ENCODE measurements at regions not wholly inside any gene's neighbourhood (a gene's known extent, or its start where the extent isn't known, plus 50 kb on each side); places are given as distances from the start of the nearest gene placed in this dataset.

DNA sequence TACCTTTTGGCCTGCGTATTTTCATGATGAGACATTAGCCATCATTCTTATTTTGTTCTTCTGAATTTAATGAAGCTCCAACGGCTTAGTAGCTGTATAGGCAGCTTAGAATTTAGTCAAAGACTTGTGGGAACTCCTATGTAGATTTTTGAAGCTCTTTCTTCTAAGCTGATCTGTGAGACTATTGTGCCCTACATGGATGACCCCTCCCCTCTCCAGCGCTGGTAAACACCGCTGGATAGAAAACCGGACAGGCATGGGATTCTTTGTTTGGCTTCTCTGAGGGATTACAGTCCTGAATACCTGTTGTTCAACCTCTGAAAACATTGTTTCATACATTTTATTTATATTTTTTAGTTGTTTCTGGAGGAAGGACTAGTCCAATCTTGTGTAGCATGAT lies 1353.4 kb downstream of the GRIK2 start:
- H3K9me3 ChIP-seq, result peaks cover 0 to 2% (median 0%) of the 10 kb centered on the region in 4 donors
- H3K27me3 ChIP-seq, result no peaks in the 10 kb centered on the region
- intact Hi-C loops (cut with DNase I; ENCODE audit: low total_unique reads), result no loop called here
- H3K4me1 ChIP-seq, result no peaks in the 10 kb centered on the region
- H3K36me3 ChIP-seq, result no peaks in the 10 kb centered on the region
- no peak for DNase-seq
- whole genome bisulfite sequencing, 5 donors, result 72 to 86% (median 75%) methylated on average over 5 of the region's 5 CpGs
- no peak for TF ChIP-seq EP300 (IDR thresholded peaks at IDR 0.05)
- no peak for TF ChIP-seq POLR2AphosphoS5 (IDR thresholded peaks at IDR 0.05)
- TF ChIP-seq, protein P1, sequence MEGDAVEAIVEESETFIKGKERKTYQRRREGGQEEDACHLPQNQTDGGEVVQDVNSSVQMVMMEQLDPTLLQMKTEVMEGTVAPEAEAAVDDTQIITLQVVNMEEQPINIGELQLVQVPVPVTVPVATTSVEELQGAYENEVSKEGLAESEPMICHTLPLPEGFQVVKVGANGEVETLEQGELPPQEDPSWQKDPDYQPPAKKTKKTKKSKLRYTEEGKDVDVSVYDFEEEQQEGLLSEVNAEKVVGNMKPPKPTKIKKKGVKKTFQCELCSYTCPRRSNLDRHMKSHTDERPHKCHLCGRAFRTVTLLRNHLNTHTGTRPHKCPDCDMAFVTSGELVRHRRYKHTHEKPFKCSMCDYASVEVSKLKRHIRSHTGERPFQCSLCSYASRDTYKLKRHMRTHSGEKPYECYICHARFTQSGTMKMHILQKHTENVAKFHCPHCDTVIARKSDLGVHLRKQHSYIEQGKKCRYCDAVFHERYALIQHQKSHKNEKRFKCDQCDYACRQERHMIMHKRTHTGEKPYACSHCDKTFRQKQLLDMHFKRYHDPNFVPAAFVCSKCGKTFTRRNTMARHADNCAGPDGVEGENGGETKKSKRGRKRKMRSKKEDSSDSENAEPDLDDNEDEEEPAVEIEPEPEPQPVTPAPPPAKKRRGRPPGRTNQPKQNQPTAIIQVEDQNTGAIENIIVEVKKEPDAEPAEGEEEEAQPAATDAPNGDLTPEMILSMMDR (IDR thresholded peaks at IDR 0.05), result no peak
- TF ChIP-seq POLR2A (IDR thresholded peaks at IDR 0.05), result no peak
- no peak overlapping the region for H3K27ac ChIP-seq
- no peak overlapping the region for H3K4me3 ChIP-seq

DNA sequence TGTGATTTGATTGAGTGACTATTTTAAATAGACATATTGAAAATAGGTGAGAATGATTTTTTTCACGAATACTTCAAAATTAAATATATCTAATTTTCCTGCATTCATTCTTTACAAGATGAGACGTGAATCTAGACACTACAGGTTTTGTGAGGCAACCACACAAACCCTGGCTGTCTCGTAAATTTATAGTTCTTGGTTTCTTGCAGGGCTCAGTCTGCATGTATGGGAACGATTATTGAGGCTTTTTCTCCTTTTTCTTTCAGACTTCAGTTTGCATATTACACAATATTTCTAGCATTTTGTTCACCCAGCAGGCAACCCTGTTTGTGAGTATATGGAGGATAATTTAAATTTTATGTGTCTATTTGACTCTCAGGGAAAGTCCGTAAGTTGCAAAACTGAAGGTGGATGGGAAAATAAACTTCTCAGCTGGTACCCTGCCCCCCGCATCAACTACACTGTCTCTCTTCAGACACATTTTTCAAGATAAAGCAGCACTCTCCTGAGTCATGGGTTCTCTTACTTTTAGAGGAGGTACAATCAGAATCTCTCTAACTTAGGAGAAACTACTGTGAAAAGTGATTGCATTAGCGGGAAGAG lies 1349.3 kb downstream of the GRIK2 start:
- H3K27ac ChIP-seq, result no peak overlapping the region
- intact Hi-C loops (cut with DNase I; ENCODE audit: low total_unique reads), result no loop called here
- H3K36me3 ChIP-seq, result no peaks in the 10 kb centered on the region
- DNase-seq, result no peak
- TF ChIP-seq, protein P1 (IDR thresholded peaks at IDR 0.05), result no peak
- TF ChIP-seq POLR2AphosphoS5 (IDR thresholded peaks at IDR 0.05) (no peak), POLR2A (IDR thresholded peaks at IDR 0.05) (no peak), EP300 (IDR thresholded peaks at IDR 0.05) (no peak)
- no peaks in the 10 kb centered on the region for H3K27me3 ChIP-seq
- no peaks in the 10 kb centered on the region for H3K9me3 ChIP-seq
- H3K4me1 ChIP-seq, result no peaks in the 10 kb centered on the region
- WGBS, 5 donors, result 46 to 59% (median 55%) methylated on average over 7 of the region's 7 CpGs
- H3K4me3 ChIP-seq, result no peak overlapping the region

DNA sequence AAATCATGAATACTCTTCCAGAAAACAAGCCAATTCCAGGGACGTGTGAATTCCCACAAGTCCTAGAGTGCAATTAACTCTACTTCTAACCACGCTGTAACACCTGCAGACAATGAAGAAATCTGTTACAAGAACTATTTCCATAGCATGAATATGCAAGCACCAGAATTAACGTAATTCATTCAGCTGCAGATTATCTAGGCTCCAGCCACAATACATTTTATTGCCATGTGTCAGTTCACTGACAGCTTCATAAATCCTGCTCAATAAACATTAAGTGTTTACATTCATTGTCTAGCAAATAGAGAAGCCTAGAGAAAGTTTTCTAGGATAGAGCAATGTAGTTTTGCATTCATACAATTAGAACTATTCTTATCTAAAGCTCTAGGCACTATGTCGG lies 1348.5 kb downstream of the GRIK2 start:
- H3K4me3 ChIP-seq, result no peak overlapping the region
- H3K36me3 ChIP-seq, result no peaks in the 10 kb centered on the region
- TF ChIP-seq, protein P1 (IDR thresholded peaks at IDR 0.05), result no peak
- TF ChIP-seq POLR2A (IDR thresholded peaks at IDR 0.05), result no peak
- intact Hi-C loops (cut with DNase I; ENCODE audit: low total_unique reads), result no loop called here
- WGBS, 5 donors, result 17 to 31% (median 27%) methylated on average over 4 of the region's 4 CpGs
- H3K27ac ChIP-seq, result no peak overlapping the region
- H3K27me3 ChIP-seq, result no peaks in the 10 kb centered on the region
- no peak for DNase-seq
- H3K4me1 ChIP-seq, result no peaks in the 10 kb centered on the region
- no peaks in the 10 kb centered on the region for H3K9me3 ChIP-seq

DNA sequence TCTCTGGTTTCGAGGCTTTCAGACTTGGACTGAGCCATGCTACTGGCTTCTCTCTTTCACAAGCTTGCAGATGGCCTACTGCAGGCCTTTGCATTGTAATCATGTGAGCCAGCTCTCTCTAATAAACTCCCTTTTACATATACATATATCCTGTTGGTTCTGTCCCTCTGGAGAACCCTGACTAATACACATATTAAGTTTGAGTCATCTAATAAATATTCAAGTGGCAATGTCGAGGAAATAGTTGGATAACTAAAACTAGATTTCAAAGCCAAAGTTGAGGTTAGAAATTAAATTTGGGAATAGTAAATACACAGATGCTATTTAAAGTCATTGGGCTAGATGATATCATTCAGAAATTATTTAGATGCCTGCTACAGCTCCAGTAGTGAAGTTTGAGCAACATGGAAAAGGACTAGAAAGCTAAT lies 1343.4 kb downstream of the GRIK2 start:
- Histone ChIP-seq H3K4me3 (no peak overlapping the region), H3K36me3 (no peaks in the 10 kb centered on the region), H3K9me3 (no peaks in the 10 kb centered on the region), H3K27me3 (no peaks in the 10 kb centered on the region), H3K4me1 (no peaks in the 10 kb centered on the region), H3K27ac (no peak overlapping the region)
- TF ChIP-seq, protein P1 (IDR thresholded peaks at IDR 0.05), result no peak
- no peak for TF ChIP-seq POLR2A (IDR thresholded peaks at IDR 0.05)
- TF ChIP-seq EP300 (IDR thresholded peaks at IDR 0.05), result no peak
- TF ChIP-seq POLR2AphosphoS5 (IDR thresholded peaks at IDR 0.05), result no peak
- DNase-seq, result no peak
- intact Hi-C loops (cut with DNase I; ENCODE audit: low total_unique reads), result no loop called here
- 55 to 82% (median 77%) methylated on average over 2 of the region's 2 CpGs for WGBS, 5 donors
